DND-41 (cell line): ENCODE measurements at regions not wholly inside any gene's neighbourhood (a gene's known extent, or its start where the extent isn't known, plus 50 kb on each side); places are given as distances from the start of the nearest gene placed in this dataset.

ENCODE experiments used
- ATAC-seq: fragments of 200-7000 bp; cut with Tn5 transposase; 3 replicates; pipeline ENCODE4 v1.9.1; 2021; ENCODE audit warnings: low read depth; ENCODE audit not compliant: insufficient read depth
- DNase-seq: peaks from one replicate; pipeline ENCODE4 v3.0.0-alpha.2; 2020
- H2AFZ ChIP-seq: 2 replicates; pipeline ENCODE4 v1.6.0; 2012; ENCODE audit warnings: low read depth, low read length
- H3K27ac ChIP-seq: 2 replicates; pipeline ENCODE4 v1.5.1; 2012; ENCODE audit warnings: low read length, inconsistent platforms
- H3K27me3 ChIP-seq: fragments of 200-600 bp; sonication (generic); 2 replicates; pipeline ENCODE4 v1.6.0; 2012; ENCODE audit warnings: low read length, mild to moderate bottlenecking, inconsistent platforms; ENCODE audit not compliant: insufficient read depth, poor library complexity
- H3K36me3 ChIP-seq: 2 replicates; pipeline ENCODE4 v1.5.1; 2012; ENCODE audit warnings: low read length, inconsistent platforms; ENCODE audit not compliant: insufficient read depth
- H3K4me1 ChIP-seq: 2 replicates; pipeline ENCODE4 v1.5.1; 2012; ENCODE audit warnings: mild to moderate bottlenecking, low read length; ENCODE audit not compliant: insufficient read depth
- H3K4me2 ChIP-seq: 2 replicates; pipeline ENCODE4 v1.6.0; 2012; ENCODE audit warnings: mild to moderate bottlenecking, moderate library complexity, low read length, inconsistent platforms; ENCODE audit not compliant: insufficient read depth
- H3K4me3 ChIP-seq, 2 experiments: fragments of 200-600 bp in 1 of 2; shearing (Covaris generic) in 1 of 2; 2 replicates each; pipeline ENCODE4 v1.5.1; 2012 to 2016; ENCODE audit warnings: inconsistent platforms in 2 of 2, low read length in 2 of 2, mild to moderate bottlenecking in 2 of 2, low read depth in 1 of 2, moderate library complexity in 1 of 2
- H3K79me2 ChIP-seq: 2 replicates; pipeline ENCODE4 v1.6.0; 2012; ENCODE audit warnings: low read length, inconsistent platforms; ENCODE audit not compliant: insufficient read depth
- H3K9ac ChIP-seq: 2 replicates; pipeline ENCODE4 v1.6.0; 2012; ENCODE audit warnings: low read depth, mild to moderate bottlenecking, inconsistent platforms, low read length, moderate library complexity
- H3K9me3 ChIP-seq: 2 replicates; pipeline ENCODE4 v1.5.1; 2012; ENCODE audit warnings: low read length, moderate library complexity, mild to moderate bottlenecking, inconsistent platforms; ENCODE audit not compliant: insufficient read depth, severe bottlenecking
- H4K20me1 ChIP-seq: 2 replicates; pipeline ENCODE4 v1.6.0; 2012; ENCODE audit warnings: low read length; ENCODE audit not compliant: insufficient read depth
- CTCF ChIP-seq: IDR thresholded peaks from 2 replicates; pipeline ENCODE4 v1.5.1; 2012; ENCODE audit warnings: borderline replicate concordance, low read length, moderate library complexity, mild to moderate bottlenecking; ENCODE audit not compliant: poor library complexity, severe bottlenecking; ENCODE audit errors: extremely low read depth
- EZH2 ChIP-seq: IDR thresholded peaks from 3 replicates; pipeline ENCODE4 v1.6.1; 2012; ENCODE audit warnings: borderline replicate concordance, low read depth, mild to moderate bottlenecking, moderate library complexity, low read length, inconsistent platforms; ENCODE audit not compliant: severe bottlenecking

GRCh38 chr12:115873451-115874082 lies 403.9 kb downstream of the MED13L start:
- no peak overlapping the region for H2AFZ ChIP-seq
- peaks cover 11% of the 10 kb centered on the region for H3K27me3 ChIP-seq
- ATAC-seq (no peak), DNase-seq (no peak)
- no peaks in the 10 kb centered on the region for H3K79me2 ChIP-seq
- H3K9me3 ChIP-seq, result no peaks in the 10 kb centered on the region
- H3K27ac ChIP-seq, result no peak overlapping the region
- no peak overlapping the region for H3K9ac ChIP-seq
- H4K20me1 ChIP-seq, result no peaks in the 10 kb centered on the region
- H3K4me3 ChIP-seq, result no peak overlapping the region
- no peak overlapping the region for H3K4me2 ChIP-seq
- no peaks in the 10 kb centered on the region for H3K36me3 ChIP-seq
- no peak for TF ChIP-seq EZH2
- TF ChIP-seq CTCF, result no peak
- H3K4me1 ChIP-seq, result no peaks in the 10 kb centered on the region

- Histone ChIP-seq H3K9me3 (no peaks in the 10 kb centered on the region), H3K79me2 (no peaks in the 10 kb centered on the region), H3K9ac (no peak overlapping the region), H2AFZ (no peak overlapping the region), H4K20me1 (no peaks in the 10 kb centered on the region), H3K27ac (no peak overlapping the region), H3K4me3 (no peak overlapping the region), H3K4me2 (no peak overlapping the region), H3K36me3 (no peaks in the 10 kb centered on the region), H3K27me3 (peaks cover 11% of the 10 kb centered on the region), H3K4me1 (no peaks in the 10 kb centered on the region)
- DNase-seq (no peak), ATAC-seq (no peak)
- TF ChIP-seq EZH2 (no peak), CTCF (no peak)
Measured at GRCh38 chr12:115872919-115873357, 404.6 kb downstream of the MED13L start.

- no peak for DNase-seq
- H3K36me3 ChIP-seq, result no peaks in the 10 kb centered on the region
- H3K9me3 ChIP-seq, result no peaks in the 10 kb centered on the region
- no peaks in the 10 kb centered on the region for H3K79me2 ChIP-seq
- no peak overlapping the region for H3K27ac ChIP-seq
- no peaks in the 10 kb centered on the region for H4K20me1 ChIP-seq
- H3K4me1 ChIP-seq, result no peaks in the 10 kb centered on the region
- no peak for ATAC-seq
- no peak overlapping the region for H3K4me2 ChIP-seq
- H3K4me3 ChIP-seq, result no peak overlapping the region
- no peak overlapping the region for H3K9ac ChIP-seq
- TF ChIP-seq EZH2, result no peak
- TF ChIP-seq CTCF, result no peak
- H3K27me3 ChIP-seq, result peaks cover 14% of the 10 kb centered on the region
- H2AFZ ChIP-seq, result no peak overlapping the region
Measured at GRCh38 chr12:115872212-115872611, 405.3 kb downstream of the MED13L start.
